PC-9 (cell line): ENCODE measurements at regions not wholly inside any gene's neighbourhood (a gene's known extent, or its start where the extent isn't known, plus 50 kb on each side); places are given as distances from the start of the nearest gene placed in this dataset.

Experiments used
- BruUV-seq: library from RNA; stranded (reverse); fragments of 400-500 nt; replicated peaks from 2 replicates; lab custom pipeline; 2021; lab: Mats Ljungman, UMichigan
- CTCF ChIA-PET: fragments of 300-600 bp; sonication (Branson Sonifier 250); formaldehyde crosslinking; loops from one replicate; lab custom pipeline; 2022; ENCODE audit warnings: antibody characterized with exemption; lab: Charles Lee
- POLR2A ChIA-PET: fragments of 300-600 bp; sonication (Branson Sonifier 250); formaldehyde crosslinking; loops from one replicate; lab custom pipeline; 2022; ENCODE audit warnings: antibody characterized with exemption; ENCODE audit not compliant: unreplicated experiment; lab: Charles Lee
- DNase-seq, 2 experiments: peaks; one replicate each; pipeline versions ENCODE4 v3.0.0 to v3.0.0-alpha.2; 2015 to 2022; ENCODE audit warnings: mixed read lengths in 1 of 2
- H2AFZ ChIP-seq: fragments of 200-600 bp; sonication (generic); 2 replicates; pipeline ENCODE4 v1.8.1; 2017; ENCODE audit warnings: antibody characterized with exemption
- H3F3A ChIP-seq: fragments of 200-600 bp; sonication (generic); 2 replicates; pipeline ENCODE4 v1.8.1; 2017; ENCODE audit warnings: antibody characterized with exemption, mild to moderate bottlenecking, low read depth; ENCODE audit not compliant: insufficient read depth
- H3K27ac ChIP-seq: fragments of 200-600 bp; sonication (generic); 2 replicates; pipeline ENCODE4 v1.6.1; 2016; ENCODE audit warnings: mixed run types
- H3K27me3 ChIP-seq: fragments of 200-600 bp; sonication (generic); 2 replicates; pipeline ENCODE4 v1.6.1; 2016; ENCODE audit warnings: low read depth, mixed run types; ENCODE audit not compliant: insufficient read depth
- H3K36me3 ChIP-seq: fragments of 200-600 bp; sonication (generic); 2 replicates; pipeline ENCODE4 v1.6.1; 2016; ENCODE audit warnings: low read depth, mixed run types
- H3K4me1 ChIP-seq: fragments of 200-600 bp; sonication (generic); replicated peaks from 2 replicates; pipeline ENCODE4 v1.6.1; 2016; ENCODE audit warnings: mixed run types; ENCODE audit not compliant: insufficient read depth
- H3K4me2 ChIP-seq: fragments of 200-600 bp; sonication (generic); 2 replicates; pipeline ENCODE4 v1.6.1; 2017; ENCODE audit warnings: mixed run types
- H3K4me3 ChIP-seq: fragments of 200-600 bp; sonication (generic); 2 replicates; pipeline ENCODE4 v1.6.1; 2016; ENCODE audit warnings: mixed run types
- H3K79me2 ChIP-seq: fragments of 200-600 bp; sonication (generic); 2 replicates; pipeline ENCODE4 v1.6.1; 2017; ENCODE audit warnings: low read depth, mixed run types
- H3K9me2 ChIP-seq: fragments of 200-600 bp; sonication (generic); 2 replicates; pipeline ENCODE4 v1.8.1; 2017; ENCODE audit warnings: mild to moderate bottlenecking; ENCODE audit not compliant: insufficient read depth
- H3K9me3 ChIP-seq: fragments of 200-600 bp; sonication (generic); 2 replicates; pipeline ENCODE4 v1.8.1; 2016; ENCODE audit warnings: low read depth; ENCODE audit not compliant: insufficient read depth
- H4K20me1 ChIP-seq: fragments of 200-600 bp; sonication (generic); 2 replicates; pipeline ENCODE4 v1.8.1; 2017; ENCODE audit not compliant: insufficient read depth
- CTCF ChIP-seq: fragments of 200-600 bp; sonication (generic); conservative IDR thresholded peaks from 2 replicates; pipeline ENCODE4 v1.6.1; 2017; ENCODE audit warnings: mixed run types, antibody characterized with exemption, mild to moderate bottlenecking, moderate library complexity
- EZH2 ChIP-seq: fragments of 200-600 bp; sonication (generic); IDR thresholded peaks from 2 replicates; pipeline ENCODE4 v1.8.0; 2017; ENCODE audit warnings: antibody characterized with exemption, low read depth
- intact Hi-C: fragments of 100-400 bp; cut with micrococcal nuclease; formaldehyde crosslinking; loops from one replicate; pipeline ENCODE4 v1.10.0; 2022; ENCODE audit not compliant: unreplicated experiment

DNA sequence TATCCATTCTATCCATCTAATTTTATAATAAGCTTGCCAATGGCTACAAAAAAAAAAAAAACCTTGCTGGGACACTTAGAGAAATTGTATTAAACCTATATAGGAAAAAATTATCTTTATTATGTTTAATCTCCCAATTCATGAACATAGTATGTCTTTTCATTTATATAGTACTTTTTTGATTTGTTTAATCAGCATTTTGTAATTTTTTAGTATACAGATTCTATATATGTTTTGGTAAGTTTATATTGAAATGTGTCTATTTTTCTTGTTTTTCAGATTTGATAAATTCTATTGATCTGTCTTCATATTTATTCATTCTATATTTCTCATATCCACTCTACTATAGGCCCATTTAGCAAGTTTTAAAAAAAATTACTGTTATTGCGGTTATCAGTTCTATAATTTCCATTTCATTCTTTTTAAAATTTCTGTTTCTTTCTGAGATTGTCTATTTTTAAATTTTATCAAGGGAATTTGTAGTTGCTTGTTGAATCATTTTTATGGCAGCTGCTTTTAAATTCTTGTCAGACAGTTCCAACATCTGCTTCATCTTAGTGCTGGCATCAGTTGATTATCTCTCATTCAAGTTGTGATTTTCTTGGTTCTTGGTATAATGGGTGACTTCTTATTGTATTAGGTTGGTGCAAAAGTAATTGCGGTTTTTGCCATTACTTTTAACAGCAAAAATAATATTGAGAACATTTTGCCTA, 170.1 kb upstream of the S1PR3 start:
- H3K9me2 ChIP-seq, result no peaks in the 10 kb centered on the region
- H3K4me2 ChIP-seq, result no peak overlapping the region
- no peaks in the 10 kb centered on the region for H3K27me3 ChIP-seq
- no peaks in the 10 kb centered on the region for H4K20me1 ChIP-seq
- no peaks in the 10 kb centered on the region for H3K36me3 ChIP-seq
- CTCF ChIA-PET, result no interaction called here
- intact Hi-C loops, result no loop called here
- TF ChIP-seq CTCF, result no peak
- TF ChIP-seq EZH2, result no peak
- no peak overlapping the region for H3K27ac ChIP-seq
- H3K4me1 ChIP-seq, result no peaks in the 10 kb centered on the region; the same call in 1 of the 2 replicates
- no TSS peak for BruUV-seq
- POLR2A ChIA-PET, result no interaction called here
- no peaks in the 10 kb centered on the region for H3K9me3 ChIP-seq
- no peak overlapping the region for H2AFZ ChIP-seq
- no peak overlapping the region for H3K4me3 ChIP-seq
- no peaks in the 10 kb centered on the region for H3F3A ChIP-seq
- no peak for DNase-seq
- no peaks in the 10 kb centered on the region for H3K79me2 ChIP-seq

DNA sequence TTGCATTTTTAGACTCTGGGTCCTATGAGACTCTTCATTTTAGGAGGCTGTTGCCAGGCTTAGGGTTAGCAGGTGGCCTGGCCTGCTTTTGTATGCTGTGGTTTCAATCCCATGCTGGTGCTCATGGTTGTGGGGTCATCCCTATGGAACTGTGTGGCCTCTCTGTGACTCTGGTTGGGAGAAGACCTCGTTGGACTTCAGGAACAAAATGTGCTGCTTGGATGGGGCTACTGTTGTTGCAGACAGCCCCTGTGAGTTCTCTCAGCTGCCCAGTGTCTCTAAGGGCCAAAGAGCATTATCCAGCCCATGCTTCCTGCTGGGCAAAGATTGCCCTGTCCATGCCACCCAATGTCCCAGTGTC, 169.5 kb upstream of the S1PR3 start:
- Histone ChIP-seq H3F3A (no peaks in the 10 kb centered on the region), H3K27ac (no peak overlapping the region), H3K9me2 (no peaks in the 10 kb centered on the region), H3K36me3 (no peaks in the 10 kb centered on the region), H3K9me3 (no peaks in the 10 kb centered on the region), H3K79me2 (no peaks in the 10 kb centered on the region), H3K4me2 (no peak overlapping the region), H3K4me3 (no peak overlapping the region), H3K27me3 (no peaks in the 10 kb centered on the region), H4K20me1 (no peaks in the 10 kb centered on the region), H3K4me1 (no peaks in the 10 kb centered on the region; the same call in 1 of the 2 replicates), H2AFZ (no peak overlapping the region)
- no peak for DNase-seq
- TF ChIP-seq CTCF (no peak), EZH2 (no peak)
- ChIA-PET POLR2A (no interaction called here), CTCF (no interaction called here)
- no TSS peak for BruUV-seq
- intact Hi-C loops, result no loop called here

GRCh38 chr9:88824711-88825110, 166.6 kb upstream of the S1PR3 start:
- Histone ChIP-seq H3K4me3 (no peak overlapping the region), H3K36me3 (no peaks in the 10 kb centered on the region), H3F3A (no peaks in the 10 kb centered on the region), H3K79me2 (no peaks in the 10 kb centered on the region), H3K27me3 (no peaks in the 10 kb centered on the region), H2AFZ (no peak overlapping the region), H3K27ac (no peak overlapping the region), H4K20me1 (no peaks in the 10 kb centered on the region), H3K4me2 (no peak overlapping the region), H3K9me3 (no peaks in the 10 kb centered on the region), H3K4me1 (no peaks in the 10 kb centered on the region; the same call in 1 of the 2 replicates), H3K9me2 (no peaks in the 10 kb centered on the region)
- intact Hi-C loops, result no loop called here
- CTCF ChIA-PET, result no interaction called here
- POLR2A ChIA-PET, result no interaction called here
- TF ChIP-seq CTCF (no peak), EZH2 (no peak)
- no peak for DNase-seq
- no TSS peak for BruUV-seq
